ENCODE measurements at regions not wholly inside any gene's neighbourhood (a gene's known extent, or its start where the extent isn't known, plus 50 kb on each side); places are given as distances from the start of the nearest gene placed in this dataset.

DNA sequence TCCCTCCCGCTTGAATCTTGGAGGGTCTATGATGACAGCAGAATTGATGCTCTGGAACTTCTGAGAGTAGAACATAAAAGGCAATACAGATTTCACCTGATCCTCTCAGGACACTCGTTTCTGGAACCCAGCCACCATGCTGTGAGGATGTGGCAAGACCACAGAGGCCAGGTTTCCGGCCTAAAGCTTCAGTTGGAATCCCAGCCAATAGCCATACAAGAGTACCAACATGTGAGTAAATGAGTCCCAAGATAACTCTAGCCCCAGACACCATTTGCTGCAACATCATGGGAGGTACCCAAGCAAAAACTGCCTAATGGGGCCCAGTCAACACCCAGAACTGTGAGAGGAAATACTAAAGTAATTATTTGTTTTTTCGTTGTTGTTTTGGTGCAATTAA, 65.7 kb upstream of the MARCHF11 start:
- TF ChIP-seq, protein P1, sequence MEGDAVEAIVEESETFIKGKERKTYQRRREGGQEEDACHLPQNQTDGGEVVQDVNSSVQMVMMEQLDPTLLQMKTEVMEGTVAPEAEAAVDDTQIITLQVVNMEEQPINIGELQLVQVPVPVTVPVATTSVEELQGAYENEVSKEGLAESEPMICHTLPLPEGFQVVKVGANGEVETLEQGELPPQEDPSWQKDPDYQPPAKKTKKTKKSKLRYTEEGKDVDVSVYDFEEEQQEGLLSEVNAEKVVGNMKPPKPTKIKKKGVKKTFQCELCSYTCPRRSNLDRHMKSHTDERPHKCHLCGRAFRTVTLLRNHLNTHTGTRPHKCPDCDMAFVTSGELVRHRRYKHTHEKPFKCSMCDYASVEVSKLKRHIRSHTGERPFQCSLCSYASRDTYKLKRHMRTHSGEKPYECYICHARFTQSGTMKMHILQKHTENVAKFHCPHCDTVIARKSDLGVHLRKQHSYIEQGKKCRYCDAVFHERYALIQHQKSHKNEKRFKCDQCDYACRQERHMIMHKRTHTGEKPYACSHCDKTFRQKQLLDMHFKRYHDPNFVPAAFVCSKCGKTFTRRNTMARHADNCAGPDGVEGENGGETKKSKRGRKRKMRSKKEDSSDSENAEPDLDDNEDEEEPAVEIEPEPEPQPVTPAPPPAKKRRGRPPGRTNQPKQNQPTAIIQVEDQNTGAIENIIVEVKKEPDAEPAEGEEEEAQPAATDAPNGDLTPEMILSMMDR (IDR thresholded peaks at IDR 0.05; ENCODE audit: control extremely low read depth in 1 of 3, insufficient read depth in 1 of 3, low read depth in 1 of 3, low read length in 3 of 3): no peak
- TF ChIP-seq POLR2AphosphoS5 (IDR thresholded peaks at IDR 0.05; ENCODE audit: low read depth, low read length) (no peak), CBX5 (IDR thresholded peaks at IDR 0.05; ENCODE audit: low read depth, low read length) (no peak), RXRA (IDR thresholded peaks at IDR 0.05; ENCODE audit: insufficient read depth, low read depth, low read length) (no peak), TAF7 (optimal IDR thresholded peaks at IDR 0.05; ENCODE audit: borderline replicate concordance, low read depth, low read length) (no peak), EZH2 (IDR thresholded peaks at IDR 0.05; ENCODE audit: low read depth, low read length, severe bottlenecking) (no peak), ASH2L (IDR thresholded peaks at IDR 0.05; ENCODE audit: low read length) (no peak), HDAC2 (IDR thresholded peaks at IDR 0.05; ENCODE audit: borderline replicate concordance in 1 of 2, low read depth in 2 of 2, low read length in 2 of 2) (no peak), CBX8 (IDR thresholded peaks at IDR 0.05; ENCODE audit: borderline replicate concordance, low read depth, low read length) (no peak), HDAC6 (IDR thresholded peaks at IDR 0.05; ENCODE audit: low read depth, low read length) (no peak), POLR2A (IDR thresholded peaks at IDR 0.05; ENCODE audit: control extremely low read depth in 1 of 2, low read depth in 2 of 2, low read length in 2 of 2) (no peak), EGR1 (IDR thresholded peaks at IDR 0.05; ENCODE audit: borderline replicate concordance, low read depth, low read length) (no peak), RNF2 (IDR thresholded peaks at IDR 0.05; ENCODE audit: borderline replicate concordance, low read depth, low read length, missing control alignments, poor library complexity, severe bottlenecking) (no peak)
- TF ChIP-seq, protein P2, sequence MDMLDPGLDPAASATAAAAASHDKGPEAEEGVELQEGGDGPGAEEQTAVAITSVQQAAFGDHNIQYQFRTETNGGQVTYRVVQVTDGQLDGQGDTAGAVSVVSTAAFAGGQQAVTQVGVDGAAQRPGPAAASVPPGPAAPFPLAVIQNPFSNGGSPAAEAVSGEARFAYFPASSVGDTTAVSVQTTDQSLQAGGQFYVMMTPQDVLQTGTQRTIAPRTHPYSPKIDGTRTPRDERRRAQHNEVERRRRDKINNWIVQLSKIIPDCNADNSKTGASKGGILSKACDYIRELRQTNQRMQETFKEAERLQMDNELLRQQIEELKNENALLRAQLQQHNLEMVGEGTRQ (IDR thresholded peaks at IDR 0.05; ENCODE audit: low read length): no peak
